AG09309 (cell line): ENCODE measurements at regions not wholly inside any gene's neighbourhood (a gene's known extent, or its start where the extent isn't known, plus 50 kb on each side); places are given as distances from the start of the nearest gene placed in this dataset.

Experiments
- DNase-seq: peaks from one replicate; pipeline ENCODE4 v3.0.0-alpha.2; 2010; ENCODE audit warnings: low read depth
- H3K4me3 ChIP-seq: 2 replicates; pipeline ENCODE4 v1.5.1; 2011; ENCODE audit warnings: mild to moderate bottlenecking, low read depth, low read length, moderate library complexity; ENCODE audit not compliant: control insufficient read depth
- TF ChIP-seq, protein P1 (sequence below): IDR thresholded peaks from 2 replicates; pipeline ENCODE4 v1.5.1; 2011; ENCODE audit warnings: mild to moderate bottlenecking, low read depth, low read length, inconsistent platforms; ENCODE audit not compliant: insufficient read depth, control insufficient read depth; ENCODE audit errors: missing control alignments

DNA sequence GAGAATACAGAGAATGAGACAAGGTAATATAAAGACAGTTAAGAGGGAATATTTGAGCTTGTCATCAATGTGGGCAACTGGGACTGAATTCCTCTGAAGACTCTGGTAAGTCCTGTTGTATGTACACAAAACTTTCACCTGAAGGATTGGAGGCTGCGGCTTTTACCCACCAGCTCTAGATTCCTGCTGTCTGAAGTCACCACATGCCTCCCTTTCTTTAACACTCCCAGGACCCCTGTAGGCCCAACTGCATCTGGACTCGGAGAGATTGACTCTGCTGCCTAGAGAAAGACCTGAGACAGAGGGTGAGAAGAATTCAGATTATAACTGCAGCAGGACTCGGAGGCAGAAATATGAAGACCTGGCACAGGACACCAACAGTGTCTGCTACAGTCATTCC lies 1048.0 kb downstream of the PDHA2 start:
- no peak overlapping the region for H3K4me3 ChIP-seq
- TF ChIP-seq, protein P1, sequence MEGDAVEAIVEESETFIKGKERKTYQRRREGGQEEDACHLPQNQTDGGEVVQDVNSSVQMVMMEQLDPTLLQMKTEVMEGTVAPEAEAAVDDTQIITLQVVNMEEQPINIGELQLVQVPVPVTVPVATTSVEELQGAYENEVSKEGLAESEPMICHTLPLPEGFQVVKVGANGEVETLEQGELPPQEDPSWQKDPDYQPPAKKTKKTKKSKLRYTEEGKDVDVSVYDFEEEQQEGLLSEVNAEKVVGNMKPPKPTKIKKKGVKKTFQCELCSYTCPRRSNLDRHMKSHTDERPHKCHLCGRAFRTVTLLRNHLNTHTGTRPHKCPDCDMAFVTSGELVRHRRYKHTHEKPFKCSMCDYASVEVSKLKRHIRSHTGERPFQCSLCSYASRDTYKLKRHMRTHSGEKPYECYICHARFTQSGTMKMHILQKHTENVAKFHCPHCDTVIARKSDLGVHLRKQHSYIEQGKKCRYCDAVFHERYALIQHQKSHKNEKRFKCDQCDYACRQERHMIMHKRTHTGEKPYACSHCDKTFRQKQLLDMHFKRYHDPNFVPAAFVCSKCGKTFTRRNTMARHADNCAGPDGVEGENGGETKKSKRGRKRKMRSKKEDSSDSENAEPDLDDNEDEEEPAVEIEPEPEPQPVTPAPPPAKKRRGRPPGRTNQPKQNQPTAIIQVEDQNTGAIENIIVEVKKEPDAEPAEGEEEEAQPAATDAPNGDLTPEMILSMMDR = no peak
- DNase-seq = no peak

DNA sequence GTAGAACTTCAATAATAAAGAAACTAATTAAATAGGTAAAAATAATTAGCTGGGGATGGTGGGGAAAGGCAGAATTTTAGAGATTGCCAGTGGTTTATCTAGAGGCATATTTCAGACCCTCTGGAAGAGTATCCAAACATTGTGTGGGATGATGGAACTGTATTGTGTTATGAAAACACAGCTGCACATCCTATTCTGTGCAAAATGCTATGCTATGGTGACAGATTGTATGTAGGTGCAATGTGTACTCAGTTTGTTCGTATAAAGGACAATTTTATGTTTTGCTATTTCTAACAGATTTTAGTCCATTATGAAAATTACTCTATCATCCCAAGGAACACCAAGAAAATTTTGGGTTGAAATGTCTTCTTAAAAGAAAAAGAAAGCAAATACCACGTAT lies 1054.7 kb downstream of the PDHA2 start:
- DNase-seq = no peak
- H3K4me3 ChIP-seq = no peak overlapping the region
- TF ChIP-seq, protein P1 = no peak

DNA sequence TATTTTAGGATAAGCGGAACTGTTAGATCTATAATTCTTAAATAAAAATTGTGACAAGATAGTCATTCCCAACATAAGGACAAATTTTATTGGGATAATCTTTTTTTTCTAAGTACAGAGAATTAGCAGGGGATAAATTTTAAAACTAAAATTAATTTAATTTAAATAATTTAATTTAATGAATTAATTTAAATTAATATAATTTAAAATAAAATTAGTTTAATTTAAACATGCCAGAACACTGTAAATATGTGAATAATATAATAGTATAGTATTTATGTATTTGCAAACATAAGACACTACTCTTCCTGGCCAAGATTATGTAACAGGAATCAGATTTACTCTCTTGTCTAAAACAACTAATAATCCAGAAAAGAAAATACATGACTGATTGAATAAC lies 1055.9 kb downstream of the PDHA2 start:
- no peak overlapping the region for H3K4me3 ChIP-seq
- no peak for DNase-seq
- TF ChIP-seq, protein P1 = no peak

DNA sequence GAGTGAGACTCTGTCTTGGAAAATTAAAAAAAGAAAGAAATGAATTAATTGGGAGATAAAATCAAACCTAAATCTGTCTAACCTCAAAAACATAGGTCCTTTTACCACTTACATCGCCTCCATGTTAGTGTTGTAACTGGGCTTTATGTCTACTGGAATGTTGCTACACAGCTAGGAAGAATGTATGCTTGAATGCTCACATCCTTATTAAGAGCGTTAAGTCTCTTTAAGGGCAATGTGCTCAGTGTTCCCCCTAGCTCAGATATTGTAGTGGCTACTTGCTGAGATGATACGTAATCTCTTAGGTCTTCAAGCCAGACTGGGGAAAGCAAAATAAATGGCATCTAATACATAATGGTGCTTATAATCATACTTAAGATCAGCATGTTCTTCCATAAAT lies 1072.8 kb downstream of the PDHA2 start:
- TF ChIP-seq, protein P1 = no peak
- H3K4me3 ChIP-seq = no peak overlapping the region
- no peak for DNase-seq

DNA sequence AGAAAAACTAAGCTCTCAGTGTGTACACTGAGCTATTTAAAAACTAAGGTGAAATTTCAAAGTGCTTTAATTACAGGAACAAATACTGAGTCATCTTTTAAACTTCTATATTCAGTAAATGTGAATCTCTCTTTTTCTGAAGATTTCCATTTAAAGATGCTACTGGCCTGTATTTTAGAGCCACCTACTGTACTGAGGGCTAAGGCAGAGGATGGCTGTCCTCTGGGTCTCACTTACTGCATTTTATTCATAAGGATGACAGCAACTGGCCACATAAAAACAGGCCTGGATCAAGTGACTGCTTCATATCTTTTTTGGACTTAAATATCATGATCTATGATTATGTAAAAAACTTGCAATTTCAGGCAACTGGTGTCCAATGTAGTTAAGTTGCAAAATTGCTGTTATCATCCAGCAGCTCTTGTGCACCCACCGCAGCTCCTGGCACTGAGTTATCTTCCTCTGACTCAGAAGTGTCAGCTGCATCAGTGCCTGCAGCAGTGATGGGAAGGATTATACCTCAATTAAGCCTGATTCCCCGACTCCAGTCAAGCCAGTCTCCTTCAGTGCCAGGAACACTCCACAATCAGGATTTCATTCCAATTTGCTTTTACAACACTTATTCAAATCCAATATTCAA lies 1073.7 kb downstream of the PDHA2 start:
- TF ChIP-seq, protein P1 = no peak
- DNase-seq = no peak
- H3K4me3 ChIP-seq = no peak overlapping the region

DNA sequence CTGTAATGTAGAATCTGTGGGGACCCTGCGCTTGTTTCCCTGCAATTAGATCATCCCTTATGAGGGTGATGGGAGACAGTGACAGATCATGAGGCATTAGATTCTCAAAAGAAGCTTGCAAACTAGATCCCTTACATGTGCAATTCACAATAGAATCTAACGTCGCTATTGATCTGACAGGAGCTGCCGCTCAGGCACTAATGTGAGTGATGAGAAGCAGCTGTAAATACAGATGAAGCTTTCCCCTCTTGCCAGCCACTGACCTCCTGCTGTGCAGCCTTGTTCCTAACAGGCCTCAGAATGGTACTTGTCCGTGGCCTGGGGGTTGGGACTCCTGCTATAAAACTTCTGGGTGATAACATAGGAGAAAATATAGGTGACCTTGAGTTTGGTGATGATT lies 1076.8 kb downstream of the PDHA2 start:
- DNase-seq = no peak
- TF ChIP-seq, protein P1 = no peak
- H3K4me3 ChIP-seq = no peak overlapping the region

DNA sequence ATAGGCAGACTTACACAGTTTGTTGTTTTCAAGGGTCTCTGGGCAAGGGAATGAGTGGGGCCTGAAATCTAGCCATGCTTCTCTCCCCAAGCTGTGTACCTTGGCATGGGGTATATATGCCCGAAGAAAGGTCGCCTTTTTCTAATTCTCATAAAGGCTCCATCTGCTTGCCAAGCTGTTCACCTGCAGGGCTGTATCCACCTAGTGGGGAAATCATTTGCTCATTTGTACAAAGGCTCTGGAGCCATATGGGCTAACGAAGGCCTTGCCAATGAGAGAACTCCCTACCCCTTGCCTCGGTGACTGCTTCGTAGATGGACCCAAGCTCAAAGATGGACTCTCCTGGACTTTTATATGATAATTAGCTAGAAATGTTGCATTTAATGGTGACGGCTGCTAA lies 1097.0 kb downstream of the PDHA2 start:
- TF ChIP-seq, protein P1 = no peak
- no peak for DNase-seq
- H3K4me3 ChIP-seq = no peak overlapping the region
